GM13977 (cell line): ENCODE measurements at regions not wholly inside any gene's neighbourhood (a gene's known extent, or its start where the extent isn't known, plus 50 kb on each side); places are given as distances from the start of the nearest gene placed in this dataset.

ENCODE experiments used
- DNase-seq: peaks from one replicate; pipeline ENCODE4 v3.0.0; 2012; ENCODE audit warnings: low spot score
- in situ Hi-C: fragments of 300-500 bp; cut with MboI; formaldehyde crosslinking; loops from one replicate; pipeline ENCODE4 v1.12.0; 2022; ENCODE audit warnings: low sequenced_read_pairs, low pct_unique_long_range_greater_than_20kb, mixed read lengths, inconsistent platforms; ENCODE audit not compliant: unreplicated experiment
- TF ChIP-seq, protein P1 (sequence below): IDR thresholded peaks from 2 replicates; pipeline ENCODE4 v1.5.1; 2012; ENCODE audit warnings: mild to moderate bottlenecking, control low read depth; ENCODE audit not compliant: insufficient read depth; ENCODE audit errors: extremely low read depth, missing control alignments

DNA sequence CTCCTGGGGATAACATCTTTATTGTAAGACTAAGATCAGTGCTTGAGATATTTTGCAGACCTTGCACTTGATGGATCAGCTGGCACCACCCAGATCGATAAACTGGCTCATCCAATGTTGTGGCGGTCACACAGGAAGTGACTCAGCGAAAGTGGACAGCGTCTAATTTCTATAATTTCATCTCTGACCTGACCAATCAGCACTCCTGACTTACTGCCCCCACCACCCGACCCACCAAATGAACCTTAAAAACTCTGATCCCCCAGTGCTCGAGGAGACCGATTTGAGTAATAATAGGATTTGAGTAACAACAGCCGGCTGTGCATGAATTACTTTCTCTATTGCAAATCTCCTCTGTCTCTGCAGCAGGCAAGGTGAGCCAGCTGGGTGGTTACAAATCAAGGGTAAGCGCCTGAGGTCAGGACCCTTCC lies 62.7 kb upstream of the RNU6-1 start:
- in situ Hi-C loops = no loop called here
- TF ChIP-seq, protein P1, sequence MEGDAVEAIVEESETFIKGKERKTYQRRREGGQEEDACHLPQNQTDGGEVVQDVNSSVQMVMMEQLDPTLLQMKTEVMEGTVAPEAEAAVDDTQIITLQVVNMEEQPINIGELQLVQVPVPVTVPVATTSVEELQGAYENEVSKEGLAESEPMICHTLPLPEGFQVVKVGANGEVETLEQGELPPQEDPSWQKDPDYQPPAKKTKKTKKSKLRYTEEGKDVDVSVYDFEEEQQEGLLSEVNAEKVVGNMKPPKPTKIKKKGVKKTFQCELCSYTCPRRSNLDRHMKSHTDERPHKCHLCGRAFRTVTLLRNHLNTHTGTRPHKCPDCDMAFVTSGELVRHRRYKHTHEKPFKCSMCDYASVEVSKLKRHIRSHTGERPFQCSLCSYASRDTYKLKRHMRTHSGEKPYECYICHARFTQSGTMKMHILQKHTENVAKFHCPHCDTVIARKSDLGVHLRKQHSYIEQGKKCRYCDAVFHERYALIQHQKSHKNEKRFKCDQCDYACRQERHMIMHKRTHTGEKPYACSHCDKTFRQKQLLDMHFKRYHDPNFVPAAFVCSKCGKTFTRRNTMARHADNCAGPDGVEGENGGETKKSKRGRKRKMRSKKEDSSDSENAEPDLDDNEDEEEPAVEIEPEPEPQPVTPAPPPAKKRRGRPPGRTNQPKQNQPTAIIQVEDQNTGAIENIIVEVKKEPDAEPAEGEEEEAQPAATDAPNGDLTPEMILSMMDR = no peak
- no peak for DNase-seq

DNA sequence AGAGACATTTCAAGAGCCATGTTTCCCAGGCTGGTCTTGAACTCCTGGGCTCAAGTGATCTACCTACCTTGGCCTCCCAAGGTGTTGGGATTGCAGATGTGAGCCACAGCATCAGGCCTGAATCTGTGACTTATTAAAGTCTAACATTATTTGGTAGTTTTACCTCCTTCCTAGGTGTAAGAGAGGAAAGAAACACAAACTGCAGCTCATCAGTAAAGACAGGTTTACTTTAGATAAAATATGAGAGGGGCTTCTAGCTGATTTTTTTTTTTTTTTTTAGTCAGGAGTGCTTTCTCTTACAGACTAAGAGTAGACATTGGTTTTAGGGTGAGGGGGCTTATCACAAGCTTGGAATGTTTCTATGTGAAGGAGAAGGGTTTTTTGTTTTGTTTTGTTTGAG lies 63.9 kb upstream of the RNU6-1 start:
- no peak for DNase-seq
- in situ Hi-C loops = no loop called here
- TF ChIP-seq, protein P1 = no peak

DNA sequence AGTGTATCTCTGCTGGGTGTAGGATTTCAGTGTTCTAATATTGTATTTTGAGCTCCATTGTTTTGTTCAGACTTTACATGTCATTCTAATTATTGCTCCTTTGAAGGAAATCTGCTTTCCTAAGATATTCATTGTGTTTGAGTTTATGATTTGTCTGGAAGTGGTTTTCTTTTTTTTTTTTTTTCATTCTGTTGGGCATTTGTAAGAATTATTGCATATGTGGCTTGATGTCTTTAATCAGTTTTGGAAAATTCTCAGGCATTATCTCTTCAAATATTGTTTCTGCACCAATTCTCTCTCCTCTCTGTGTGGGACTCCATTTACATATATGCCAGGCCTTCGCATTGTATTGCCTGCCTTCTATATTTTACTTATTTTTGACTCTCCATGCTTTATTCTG lies 65.8 kb upstream of the RNU6-1 start:
- DNase-seq = no peak
- in situ Hi-C loops = no loop called here
- TF ChIP-seq, protein P1 = no peak

GRCh38 chr15:67906382-67906781 lies 66.5 kb upstream of the RNU6-1 start:
- in situ Hi-C loops = no loop called here
- no peak for DNase-seq
- TF ChIP-seq, protein P1 = no peak

GRCh38 chr15:67907184-67907723 lies 67.4 kb upstream of the RNU6-1 start:
- in situ Hi-C loops = no loop called here
- TF ChIP-seq, protein P1 = no peak
- DNase-seq = no peak

- in situ Hi-C loops = no loop called here
- no peak for DNase-seq
- TF ChIP-seq, protein P1 = no peak
Observed at GRCh38 chr15:67908756-67909155, 68.9 kb upstream of the RNU6-1 start.

GRCh38 chr15:67911727-67912126 lies 71.9 kb upstream of the RNU6-1 start:
- in situ Hi-C loops = no loop called here
- TF ChIP-seq, protein P1 = no peak
- peak; percentile 42 for DNase-seq
